Epithelial cell of proximal tubule (primary cell): ENCODE measurements at regions not wholly inside any gene's neighbourhood (a gene's known extent, or its start where the extent isn't known, plus 50 kb on each side); places are given as distances from the start of the nearest gene placed in this dataset.

Experiments
- DNase-seq: peaks from one replicate; pipeline ENCODE4 v3.0.0-alpha.2; 2011; ENCODE audit warnings: low read depth
- H3K4me3 ChIP-seq: 2 replicates; pipeline ENCODE4 v1.5.1; 2011; ENCODE audit warnings: low read depth, mild to moderate bottlenecking, low read length
- CTCF ChIP-seq: conservative IDR thresholded peaks from 2 replicates; pipeline ENCODE4 v1.5.1; 2012; ENCODE audit warnings: low read depth, mild to moderate bottlenecking, low read length

GRCh38 chr2:234266952-234267351 is 216.4 kb downstream of the SPP2 start:
- no peak overlapping the region for H3K4me3 ChIP-seq
- no peak for DNase-seq
- TF ChIP-seq CTCF = no peak

GRCh38 chr2:234265206-234265605 is 214.7 kb downstream of the SPP2 start:
- H3K4me3 ChIP-seq = no peak overlapping the region
- no peak for DNase-seq
- TF ChIP-seq CTCF = no peak

GRCh38 chr2:234261736-234262135 is 211.2 kb downstream of the SPP2 start:
- no peak for DNase-seq
- no peak overlapping the region for H3K4me3 ChIP-seq
- TF ChIP-seq CTCF = no peak

GRCh38 chr2:234259440-234259839 is 208.9 kb downstream of the SPP2 start:
- DNase-seq = no peak
- no peak overlapping the region for H3K4me3 ChIP-seq
- no peak for TF ChIP-seq CTCF

GRCh38 chr2:234258562-234259141 is 208.2 kb downstream of the SPP2 start:
- no peak overlapping the region for H3K4me3 ChIP-seq
- no peak for DNase-seq
- TF ChIP-seq CTCF = no peak

- DNase-seq = peak; percentile 92
- TF ChIP-seq CTCF = peak; percentile 92
- no peak overlapping the region for H3K4me3 ChIP-seq
Measured at GRCh38 chr2:234257859-234258561, 207.5 kb downstream of the SPP2 start.

- no peak overlapping the region for H3K4me3 ChIP-seq
- TF ChIP-seq CTCF = no peak
- DNase-seq = no peak
Measured at GRCh38 chr2:234256516-234256915, 206.0 kb downstream of the SPP2 start.
